Adrenal gland (tissue), 5 donors: ENCODE measurements at regions not wholly inside any gene's neighbourhood (a gene's known extent, or its start where the extent isn't known, plus 50 kb on each side); places are given as distances from the start of the nearest gene placed in this dataset.

Source experiments
- POLR2A ChIP-seq, 2 donors: fragments of 450-650 bp; IDR thresholded peaks; one replicate each; pipeline ENCODE4 v1.6.1; 2017; ENCODE audit warnings: antibody characterized with exemption in 2 of 2, mild to moderate bottlenecking in 2 of 2, moderate library complexity in 1 of 2
- TF ChIP-seq, protein P1 (sequence below), 6 experiments: fragments of 450-650 bp in 4 of 6; fragments of 200-600 bp in 2 of 6; sonication (generic) in 1 of 6; IDR thresholded peaks; 1 replicate in 5 of 6; 2 replicates in 1 of 6; pipeline versions ENCODE4 v1.5.1 to v1.8.0; 2016 to 2021; ENCODE audit warnings: antibody characterized with exemption in 6 of 6, mild to moderate bottlenecking in 2 of 6, moderate library complexity in 1 of 6
- donor health status: DM: no; HTN: no; CAD: no.

DNA sequence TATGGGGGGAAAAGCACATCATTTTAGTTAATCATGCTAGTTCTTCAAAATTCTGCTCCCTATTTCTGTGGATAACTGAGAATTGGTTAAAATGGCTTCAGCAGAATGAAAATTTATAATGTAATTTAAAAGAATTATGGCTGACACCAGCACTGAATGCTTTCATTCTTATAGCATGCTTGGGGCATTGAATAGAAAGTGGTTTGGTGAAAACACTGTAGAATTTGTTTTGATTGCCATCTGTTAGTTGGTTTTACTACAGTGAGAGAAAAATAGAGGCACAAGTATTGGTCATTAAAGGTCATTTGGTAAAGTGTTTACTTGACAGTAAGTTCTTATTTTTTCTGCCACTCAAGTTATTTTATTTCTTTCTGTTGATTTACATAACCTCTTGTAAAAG is 70.8 kb downstream of the PRORP start:
- TF ChIP-seq, protein P1, sequence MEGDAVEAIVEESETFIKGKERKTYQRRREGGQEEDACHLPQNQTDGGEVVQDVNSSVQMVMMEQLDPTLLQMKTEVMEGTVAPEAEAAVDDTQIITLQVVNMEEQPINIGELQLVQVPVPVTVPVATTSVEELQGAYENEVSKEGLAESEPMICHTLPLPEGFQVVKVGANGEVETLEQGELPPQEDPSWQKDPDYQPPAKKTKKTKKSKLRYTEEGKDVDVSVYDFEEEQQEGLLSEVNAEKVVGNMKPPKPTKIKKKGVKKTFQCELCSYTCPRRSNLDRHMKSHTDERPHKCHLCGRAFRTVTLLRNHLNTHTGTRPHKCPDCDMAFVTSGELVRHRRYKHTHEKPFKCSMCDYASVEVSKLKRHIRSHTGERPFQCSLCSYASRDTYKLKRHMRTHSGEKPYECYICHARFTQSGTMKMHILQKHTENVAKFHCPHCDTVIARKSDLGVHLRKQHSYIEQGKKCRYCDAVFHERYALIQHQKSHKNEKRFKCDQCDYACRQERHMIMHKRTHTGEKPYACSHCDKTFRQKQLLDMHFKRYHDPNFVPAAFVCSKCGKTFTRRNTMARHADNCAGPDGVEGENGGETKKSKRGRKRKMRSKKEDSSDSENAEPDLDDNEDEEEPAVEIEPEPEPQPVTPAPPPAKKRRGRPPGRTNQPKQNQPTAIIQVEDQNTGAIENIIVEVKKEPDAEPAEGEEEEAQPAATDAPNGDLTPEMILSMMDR (IDR thresholded peaks at IDR 0.05) = no peak
- no peak for TF ChIP-seq POLR2A (IDR thresholded peaks at IDR 0.05)
